ENCODE measurements at regions not wholly inside any gene's neighbourhood (a gene's known extent, or its start where the extent isn't known, plus 50 kb on each side); places are given as distances from the start of the nearest gene placed in this dataset.

DNA sequence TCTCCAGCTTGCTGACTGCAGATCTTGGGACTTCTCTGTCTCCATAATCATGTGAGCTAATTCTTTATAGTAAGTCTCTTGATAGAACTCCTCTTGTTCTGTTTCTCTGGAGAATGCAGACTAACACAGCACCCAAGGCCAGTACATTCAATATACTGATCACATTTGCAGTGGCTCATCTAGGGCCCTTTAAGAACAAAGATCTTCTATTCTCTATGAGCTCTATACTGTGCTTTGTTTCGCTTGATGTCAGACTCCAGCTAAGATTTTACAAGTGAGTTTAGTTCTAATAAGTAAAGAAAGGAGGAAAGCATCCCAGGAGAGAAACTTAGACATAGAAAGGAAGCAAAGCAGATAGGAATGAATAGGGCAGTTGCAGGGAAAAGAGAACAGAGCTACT, 69.3 kb upstream of the TMPO start:
- no peak overlapping the region for H3K4me3 ChIP-seq (ENCODE audit: low read depth, low read length)
- TF ChIP-seq, protein P1, sequence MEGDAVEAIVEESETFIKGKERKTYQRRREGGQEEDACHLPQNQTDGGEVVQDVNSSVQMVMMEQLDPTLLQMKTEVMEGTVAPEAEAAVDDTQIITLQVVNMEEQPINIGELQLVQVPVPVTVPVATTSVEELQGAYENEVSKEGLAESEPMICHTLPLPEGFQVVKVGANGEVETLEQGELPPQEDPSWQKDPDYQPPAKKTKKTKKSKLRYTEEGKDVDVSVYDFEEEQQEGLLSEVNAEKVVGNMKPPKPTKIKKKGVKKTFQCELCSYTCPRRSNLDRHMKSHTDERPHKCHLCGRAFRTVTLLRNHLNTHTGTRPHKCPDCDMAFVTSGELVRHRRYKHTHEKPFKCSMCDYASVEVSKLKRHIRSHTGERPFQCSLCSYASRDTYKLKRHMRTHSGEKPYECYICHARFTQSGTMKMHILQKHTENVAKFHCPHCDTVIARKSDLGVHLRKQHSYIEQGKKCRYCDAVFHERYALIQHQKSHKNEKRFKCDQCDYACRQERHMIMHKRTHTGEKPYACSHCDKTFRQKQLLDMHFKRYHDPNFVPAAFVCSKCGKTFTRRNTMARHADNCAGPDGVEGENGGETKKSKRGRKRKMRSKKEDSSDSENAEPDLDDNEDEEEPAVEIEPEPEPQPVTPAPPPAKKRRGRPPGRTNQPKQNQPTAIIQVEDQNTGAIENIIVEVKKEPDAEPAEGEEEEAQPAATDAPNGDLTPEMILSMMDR (IDR thresholded peaks at IDR 0.05; ENCODE audit: borderline replicate concordance, insufficient read depth, low read depth, low read length): no peak

DNA sequence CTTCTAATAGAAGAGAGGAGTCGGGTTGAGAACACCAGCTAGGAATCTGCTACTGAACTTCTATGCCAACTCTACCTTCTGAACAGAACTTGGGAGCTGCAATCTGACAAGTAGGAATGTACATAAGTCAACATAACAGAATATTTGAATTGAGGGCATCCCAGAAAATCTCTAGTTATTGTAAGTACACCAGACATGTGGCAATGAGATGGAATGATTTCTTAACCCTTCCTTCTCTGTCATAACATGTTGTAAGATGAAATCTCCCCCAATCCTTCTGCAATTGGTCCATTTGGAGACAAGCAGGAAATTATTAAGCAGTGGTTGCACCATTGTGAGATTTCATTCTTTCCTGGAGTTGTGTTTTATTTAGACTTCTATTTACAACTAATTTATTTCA, 68.7 kb upstream of the TMPO start:
- no peak overlapping the region for H3K4me3 ChIP-seq (ENCODE audit: low read depth, low read length)
- TF ChIP-seq, protein P1 (IDR thresholded peaks at IDR 0.05; ENCODE audit: borderline replicate concordance, insufficient read depth, low read depth, low read length): no peak

DNA sequence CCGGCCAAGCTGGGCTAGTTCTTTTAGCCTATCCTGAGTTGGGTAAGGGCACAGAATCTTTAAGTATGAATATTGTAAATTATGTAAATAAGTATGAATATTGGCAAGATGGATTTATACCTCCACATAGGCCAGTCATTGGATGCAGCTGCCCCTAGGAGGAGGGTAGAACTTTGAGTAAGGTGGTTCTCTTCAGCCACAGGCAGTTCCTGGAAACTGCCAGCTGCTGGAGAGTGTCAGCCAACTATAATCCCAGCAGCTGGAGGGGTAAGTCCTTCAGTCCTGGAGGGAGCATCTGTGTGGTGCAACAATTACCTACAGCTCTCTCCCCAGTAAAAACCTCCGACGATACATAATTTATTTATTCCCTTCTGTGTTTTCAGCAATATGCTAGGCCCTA, 65.8 kb upstream of the TMPO start:
- TF ChIP-seq, protein P1 (IDR thresholded peaks at IDR 0.05; ENCODE audit: borderline replicate concordance, insufficient read depth, low read depth, low read length): no peak
- H3K4me3 ChIP-seq (ENCODE audit: low read depth, low read length): no peak overlapping the region

DNA sequence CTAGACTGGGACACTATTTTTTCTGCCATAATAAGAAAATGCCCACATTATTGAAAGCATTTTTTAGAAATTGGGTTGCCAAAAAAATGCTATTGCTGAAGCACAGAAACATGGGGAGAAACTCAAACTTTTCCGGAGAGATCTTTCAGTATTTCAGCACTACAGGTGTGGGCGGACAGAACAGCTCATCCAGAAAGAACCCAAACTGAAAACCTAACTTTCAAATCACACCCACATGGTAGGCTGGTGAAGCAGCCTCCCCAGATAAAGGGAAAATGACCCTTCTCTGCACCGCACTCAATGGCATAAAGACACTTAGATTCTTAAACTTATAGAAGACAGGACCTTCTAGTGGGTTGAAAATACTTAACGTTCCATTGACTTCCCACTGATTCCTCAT, 62.3 kb upstream of the TMPO start:
- no peak overlapping the region for H3K4me3 ChIP-seq (ENCODE audit: low read depth, low read length)
- TF ChIP-seq, protein P1 (IDR thresholded peaks at IDR 0.05; ENCODE audit: borderline replicate concordance, insufficient read depth, low read depth, low read length): no peak

DNA sequence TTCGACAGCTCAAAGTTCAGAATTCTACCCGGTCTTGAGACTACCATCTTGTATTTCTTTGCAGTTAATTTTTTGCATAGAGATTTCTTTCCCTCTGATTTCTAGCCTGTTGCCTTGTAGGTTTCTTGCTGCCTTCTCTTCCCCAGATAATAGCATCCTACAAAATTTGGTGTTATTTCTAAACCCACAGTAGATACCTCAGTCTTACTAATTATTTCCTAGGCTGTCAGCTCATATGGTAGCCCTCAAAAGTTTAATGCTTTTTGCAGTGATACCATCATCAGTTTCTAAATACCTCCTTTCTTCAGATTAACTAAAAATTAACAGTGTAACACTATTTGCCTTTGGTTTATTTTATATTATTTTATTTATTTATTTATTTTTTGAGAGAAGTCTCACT, 61.9 kb upstream of the TMPO start:
- TF ChIP-seq, protein P1 (IDR thresholded peaks at IDR 0.05; ENCODE audit: borderline replicate concordance, insufficient read depth, low read depth, low read length): no peak
- no peak overlapping the region for H3K4me3 ChIP-seq (ENCODE audit: low read depth, low read length)

DNA sequence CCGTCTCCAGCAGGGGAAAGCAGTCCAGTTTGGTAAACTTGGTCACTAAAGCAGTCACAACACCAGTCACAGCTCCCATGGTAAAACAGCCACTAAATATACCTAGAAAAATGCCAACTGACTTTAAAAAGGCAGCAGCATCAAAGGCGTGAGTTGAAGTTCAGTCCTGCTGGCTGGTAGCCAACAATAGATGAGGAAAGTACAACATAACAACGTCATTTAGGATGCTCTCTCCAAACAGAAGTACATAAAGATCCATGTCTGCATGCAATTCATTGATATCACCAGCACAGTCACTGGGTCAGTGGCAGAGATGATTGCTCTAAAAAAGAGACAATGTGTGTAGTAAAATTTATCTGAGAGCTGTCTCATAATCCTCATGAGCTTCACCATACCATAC, 59.3 kb upstream of the TMPO start:
- no peak overlapping the region for H3K4me3 ChIP-seq (ENCODE audit: low read depth, low read length)
- TF ChIP-seq, protein P1 (IDR thresholded peaks at IDR 0.05; ENCODE audit: borderline replicate concordance, insufficient read depth, low read depth, low read length): no peak

DNA sequence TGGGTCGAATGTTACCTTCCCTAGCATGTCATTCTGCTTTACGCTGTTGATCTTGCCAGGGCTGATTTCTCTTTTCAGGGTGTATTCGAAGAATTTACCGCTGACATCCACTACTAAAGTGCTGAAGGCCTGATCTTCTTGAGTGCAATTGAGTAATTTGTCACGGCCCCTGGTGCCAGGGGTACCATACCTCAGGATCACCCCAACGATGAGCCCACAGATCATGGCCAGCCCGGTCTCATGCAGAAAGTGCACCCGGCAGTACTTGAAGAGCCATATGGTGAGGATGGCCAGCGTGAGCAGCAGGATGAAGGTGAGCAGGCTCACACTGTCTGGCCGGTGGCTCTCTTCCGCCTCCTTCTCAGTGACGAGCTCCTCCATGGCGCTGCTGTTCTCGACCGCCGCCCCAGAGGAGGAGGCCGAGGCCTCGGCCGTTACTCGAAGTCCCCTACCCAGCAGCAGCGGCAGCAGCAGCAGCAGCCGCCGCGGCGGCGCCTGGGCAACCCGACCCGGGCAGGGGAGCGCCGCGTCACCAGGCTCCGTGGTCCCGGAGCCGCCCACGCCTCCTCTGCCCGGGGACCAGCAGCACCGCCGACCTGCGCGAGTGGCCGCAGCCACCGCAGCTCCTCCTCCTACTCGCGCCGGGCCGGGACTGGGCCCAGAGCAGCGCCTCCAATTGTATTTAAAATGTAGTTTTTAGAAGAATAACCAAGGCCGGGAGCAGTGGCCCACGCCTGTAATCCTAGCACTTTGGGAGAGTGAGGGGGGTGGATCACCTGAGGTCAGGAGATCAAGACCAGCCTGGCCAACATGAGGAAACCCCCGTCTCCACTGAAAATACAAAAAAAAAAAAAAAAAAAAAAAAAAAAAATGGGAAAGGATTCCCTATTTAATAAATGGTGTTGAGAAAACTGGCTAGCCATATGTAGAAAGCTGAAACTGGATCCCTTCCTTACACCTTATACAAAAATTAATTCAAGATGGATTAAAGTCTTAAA, 58.5 kb upstream of the TMPO start:
- TF ChIP-seq, protein P1 (IDR thresholded peaks at IDR 0.05; ENCODE audit: borderline replicate concordance, insufficient read depth, low read depth, low read length): no peak
- H3K4me3 ChIP-seq (ENCODE audit: low read depth, low read length): no peak overlapping the region

Data from GM12875 (cell line).